ENCODE measurements at regions not wholly inside any gene's neighbourhood (a gene's known extent, or its start where the extent isn't known, plus 50 kb on each side); places are given as distances from the start of the nearest gene placed in this dataset.

GRCh38 chr15:25235391-25235790 is 203.4 kb downstream of the UBE3A start:
- TF ChIP-seq, protein P1, sequence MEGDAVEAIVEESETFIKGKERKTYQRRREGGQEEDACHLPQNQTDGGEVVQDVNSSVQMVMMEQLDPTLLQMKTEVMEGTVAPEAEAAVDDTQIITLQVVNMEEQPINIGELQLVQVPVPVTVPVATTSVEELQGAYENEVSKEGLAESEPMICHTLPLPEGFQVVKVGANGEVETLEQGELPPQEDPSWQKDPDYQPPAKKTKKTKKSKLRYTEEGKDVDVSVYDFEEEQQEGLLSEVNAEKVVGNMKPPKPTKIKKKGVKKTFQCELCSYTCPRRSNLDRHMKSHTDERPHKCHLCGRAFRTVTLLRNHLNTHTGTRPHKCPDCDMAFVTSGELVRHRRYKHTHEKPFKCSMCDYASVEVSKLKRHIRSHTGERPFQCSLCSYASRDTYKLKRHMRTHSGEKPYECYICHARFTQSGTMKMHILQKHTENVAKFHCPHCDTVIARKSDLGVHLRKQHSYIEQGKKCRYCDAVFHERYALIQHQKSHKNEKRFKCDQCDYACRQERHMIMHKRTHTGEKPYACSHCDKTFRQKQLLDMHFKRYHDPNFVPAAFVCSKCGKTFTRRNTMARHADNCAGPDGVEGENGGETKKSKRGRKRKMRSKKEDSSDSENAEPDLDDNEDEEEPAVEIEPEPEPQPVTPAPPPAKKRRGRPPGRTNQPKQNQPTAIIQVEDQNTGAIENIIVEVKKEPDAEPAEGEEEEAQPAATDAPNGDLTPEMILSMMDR (IDR thresholded peaks at IDR 0.05) = no peak
- TF ChIP-seq POLR2AphosphoS5 (IDR thresholded peaks at IDR 0.05; ENCODE audit: insufficient read depth in 1 of 2, low read depth in 1 of 2) = no peak

Measured in vagina (tissue), 2 donors.